ENCODE measurements at regions not wholly inside any gene's neighbourhood (a gene's known extent, or its start where the extent isn't known, plus 50 kb on each side); places are given as distances from the start of the nearest gene placed in this dataset.

GRCh38 chr10:70939441-70940003 is 51.2 kb upstream of the PCBD1 start:
- DNase-seq = no peak

GRCh38 chr10:70940834-70941568 is 52.6 kb upstream of the PCBD1 start:
- DNase-seq = no peak

DNA sequence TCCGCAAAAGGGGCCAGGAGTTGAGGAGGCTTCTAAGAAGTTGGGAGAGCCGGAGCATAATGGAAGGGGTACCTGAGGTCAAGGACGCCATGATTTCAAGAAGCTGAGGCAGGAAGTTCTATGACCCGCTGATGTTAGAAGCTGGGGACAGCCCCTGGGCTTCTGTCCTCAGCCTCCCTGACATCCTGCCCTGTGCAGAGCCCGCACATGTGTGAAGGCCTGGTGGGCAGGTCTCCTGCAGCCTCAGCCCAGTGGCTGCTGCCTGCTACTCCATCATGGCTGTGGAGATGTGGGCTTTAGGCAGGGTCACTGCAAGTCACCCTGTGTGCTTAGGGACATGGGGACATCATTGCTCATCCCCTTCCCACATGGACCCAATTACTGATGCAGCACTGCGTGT is 53.8 kb upstream of the PCBD1 start:
- DNase-seq = no peak

GRCh38 chr10:70942725-70943124 is 54.4 kb upstream of the PCBD1 start:
- DNase-seq = no peak

- DNase-seq = no peak
Measured at GRCh38 chr10:70943249-70943648, 54.9 kb upstream of the PCBD1 start.

DNA sequence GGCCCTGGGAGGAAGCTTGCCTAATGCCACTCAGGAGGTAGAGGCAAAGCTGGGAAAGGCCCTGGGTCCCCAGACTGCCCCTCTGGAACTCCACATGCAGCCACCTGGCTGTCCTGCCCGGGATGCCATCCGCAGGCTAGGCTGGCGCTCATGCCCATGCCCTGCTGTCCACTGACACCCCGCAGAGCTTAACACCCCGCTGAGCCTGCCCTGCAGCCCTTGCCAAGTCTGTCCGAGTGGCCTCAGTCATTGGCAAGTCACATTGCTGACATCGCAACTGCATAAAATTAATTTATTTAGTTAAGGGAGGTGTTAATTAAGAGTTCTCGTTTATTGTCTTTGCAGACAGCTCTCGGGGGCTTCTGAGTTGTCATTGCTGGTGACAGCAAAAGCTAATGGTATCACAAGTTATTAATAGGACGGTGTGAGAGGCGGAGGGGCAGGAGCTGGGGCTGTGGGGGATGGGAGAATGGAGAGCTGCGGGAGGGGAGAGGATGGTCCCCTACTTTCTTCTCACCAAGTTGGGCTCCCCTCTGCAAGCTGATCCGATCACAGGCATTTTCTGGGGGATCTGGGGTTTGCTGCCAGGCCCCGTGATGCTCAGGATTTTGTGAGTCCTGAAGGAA is 55.6 kb upstream of the PCBD1 start:
- no peak for DNase-seq

DNA sequence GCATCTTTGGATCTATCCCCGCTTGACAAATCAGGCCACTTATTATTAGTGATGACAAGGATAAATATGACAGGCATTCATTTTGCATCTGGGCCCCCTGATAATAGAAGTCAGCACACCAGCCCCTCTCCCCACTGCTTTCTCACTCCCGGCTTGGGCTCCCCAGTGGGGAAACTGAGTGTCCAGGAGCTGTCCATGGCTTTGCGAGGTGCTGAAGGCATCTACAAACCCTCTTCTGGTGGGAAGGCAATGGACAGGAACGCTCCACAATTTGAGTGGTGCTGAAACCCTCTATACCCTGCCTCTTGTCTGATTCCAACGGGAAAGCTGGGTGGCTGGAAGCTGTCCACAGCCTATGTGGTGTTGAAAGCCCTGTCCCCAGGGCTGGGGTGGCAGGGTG is 61.7 kb upstream of the PCBD1 start:
- no peak for DNase-seq

DNA sequence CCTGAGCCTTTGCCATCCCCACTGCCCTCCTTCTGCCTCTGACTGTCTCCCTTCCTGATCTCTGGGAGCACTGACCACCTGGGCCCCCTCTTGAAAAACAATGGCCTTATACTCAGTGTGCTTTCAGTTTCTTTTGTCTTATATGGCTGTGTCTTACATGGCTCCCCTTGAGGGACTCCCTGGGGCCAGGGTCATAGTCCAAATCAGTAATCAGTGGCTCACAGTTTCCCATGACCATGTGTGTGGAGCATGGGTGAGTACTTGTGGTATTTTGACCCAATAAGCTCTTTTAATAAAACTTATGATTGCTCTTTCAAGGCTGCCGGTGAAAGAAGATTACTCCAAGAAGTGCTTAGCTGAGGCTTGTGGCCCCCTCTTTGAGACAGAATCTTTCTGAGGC is 62.4 kb upstream of the PCBD1 start:
- no peak for DNase-seq

GRCh38 chr10:70952401-70952800 is 64.0 kb upstream of the PCBD1 start:
- DNase-seq = no peak

GRCh38 chr10:70952921-70953320 is 64.6 kb upstream of the PCBD1 start:
- no peak for DNase-seq

GRCh38 chr10:70954381-70955176 is 66.2 kb upstream of the PCBD1 start:
- no peak for DNase-seq

DNA sequence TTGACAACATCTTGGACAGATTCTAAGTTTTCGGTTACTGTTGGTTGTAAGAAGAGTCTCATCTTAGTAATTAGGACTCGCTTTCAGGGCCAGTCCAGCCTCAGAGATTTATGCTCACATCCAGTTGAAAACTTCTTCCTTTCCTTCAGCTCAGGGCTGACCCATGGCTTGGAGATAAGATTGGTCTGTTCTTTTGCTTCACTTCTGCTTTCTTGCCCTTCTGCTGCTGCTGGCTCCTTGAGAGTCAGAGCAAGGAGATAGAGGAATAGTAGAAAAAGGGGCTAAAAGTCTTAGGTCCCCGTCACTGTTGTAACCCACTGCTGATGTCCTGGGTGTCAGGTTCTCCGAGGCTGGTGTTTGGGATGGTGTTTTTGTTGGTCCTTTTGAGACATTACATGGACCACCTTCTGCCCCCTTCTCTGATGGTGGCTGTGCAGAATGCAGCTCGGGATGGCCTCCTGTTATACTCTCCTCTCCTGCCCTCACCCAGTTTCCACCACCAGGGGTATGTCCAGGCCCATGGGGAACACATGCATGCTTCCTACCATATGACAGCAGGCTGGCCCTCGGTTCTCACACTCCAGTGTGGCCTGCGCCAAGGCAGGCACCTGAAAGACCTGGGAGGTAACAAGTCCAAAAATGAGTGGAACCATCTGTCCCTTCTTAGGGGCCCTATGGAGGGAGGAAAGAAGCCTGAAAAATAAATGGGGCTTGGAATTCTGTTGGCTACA is 67.8 kb upstream of the PCBD1 start:
- DNase-seq = peak in 3 of 4 experiments; percentile 13 to 30 (median 16)

DNA sequence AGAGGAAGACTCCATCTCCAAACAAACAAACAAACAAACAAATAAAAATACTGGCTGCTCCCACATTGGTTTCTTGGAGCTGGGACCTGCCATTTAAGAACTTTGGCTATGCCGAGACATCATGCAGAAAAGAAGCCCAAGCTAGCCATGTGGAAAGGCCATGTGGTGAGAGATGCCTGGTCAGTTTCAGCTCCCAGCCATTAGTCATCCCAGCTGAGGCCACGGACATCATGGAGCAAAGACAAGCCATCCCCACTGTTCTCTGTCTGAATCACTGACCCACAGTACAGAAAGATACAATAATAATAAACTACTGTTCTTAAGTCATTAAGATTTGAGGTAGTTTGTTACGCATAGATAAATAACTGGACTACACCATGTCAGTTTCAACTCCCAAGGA is 70.0 kb upstream of the PCBD1 start:
- no peak for DNase-seq

GRCh38 chr10:70960316-70960715 is 72.0 kb upstream of the PCBD1 start:
- DNase-seq = no peak

GRCh38 chr10:70960783-70961570 is 72.6 kb upstream of the PCBD1 start:
- DNase-seq = no peak

DNA sequence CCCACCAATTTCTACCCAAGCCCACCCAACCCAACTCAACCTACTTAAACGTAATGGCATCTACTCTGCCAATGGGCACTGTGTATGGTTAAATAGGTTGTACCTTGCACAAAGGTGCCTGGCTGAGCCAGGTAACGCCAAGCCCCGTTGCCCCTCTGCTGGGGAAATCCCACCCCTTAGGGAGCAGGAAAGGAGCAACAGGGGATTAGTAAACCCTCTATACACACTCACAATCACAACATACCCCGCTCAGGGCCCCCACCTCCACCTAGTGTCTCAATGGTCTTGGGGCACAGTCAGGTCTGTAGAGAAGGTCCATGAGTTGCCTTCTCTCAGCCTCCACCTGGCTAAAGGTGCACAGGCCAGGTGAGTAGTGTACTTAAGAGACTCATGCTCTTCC is 74.3 kb upstream of the PCBD1 start:
- DNase-seq = no peak

- DNase-seq = no peak
Measured at GRCh38 chr10:70963271-70963670, 74.9 kb upstream of the PCBD1 start.

DNA sequence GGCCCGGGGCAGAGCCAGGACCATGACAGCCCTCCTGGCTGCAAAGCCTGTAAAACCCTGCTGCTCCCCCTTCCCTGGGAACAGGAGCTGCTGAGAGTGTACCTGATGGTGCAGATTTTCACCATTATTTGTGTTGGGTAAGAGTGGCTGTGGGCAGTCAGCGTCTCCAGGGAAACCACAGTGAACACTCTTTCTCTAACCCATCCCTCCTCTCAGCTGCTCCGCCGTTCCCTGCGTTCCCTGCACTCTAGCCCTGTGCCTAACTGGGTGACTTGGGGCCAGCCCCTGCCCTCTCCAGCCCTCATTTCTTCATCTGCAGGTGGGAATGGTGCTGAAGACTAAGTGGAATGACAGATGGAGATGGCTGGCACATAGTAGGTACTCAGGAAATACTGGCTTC is 75.9 kb upstream of the PCBD1 start:
- no peak for DNase-seq

- no peak for DNase-seq
Measured at GRCh38 chr10:70964881-70965280, 76.5 kb upstream of the PCBD1 start.

DNA sequence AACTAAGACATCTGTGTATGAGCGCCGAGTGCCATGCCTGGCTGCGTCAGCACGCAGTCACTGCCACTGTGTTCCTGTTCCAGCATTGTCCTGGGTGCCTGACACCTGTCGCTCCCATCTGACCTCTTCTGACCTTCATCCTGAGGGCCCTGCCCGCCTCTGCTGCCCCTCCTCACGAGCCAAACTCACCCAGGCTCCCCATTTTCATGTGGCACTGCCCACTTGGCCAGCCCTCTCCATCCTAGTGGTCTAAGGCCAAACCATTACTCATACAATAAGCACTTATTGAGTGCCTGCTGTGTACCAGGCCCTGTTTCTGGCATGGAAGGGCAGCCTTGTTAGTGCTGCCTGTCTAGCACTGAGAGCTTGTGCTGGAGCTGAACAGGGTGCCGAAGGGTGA is 77.2 kb upstream of the PCBD1 start:
- no peak for DNase-seq

GRCh38 chr10:70966646-70967553 is 78.5 kb upstream of the PCBD1 start:
- DNase-seq = no peak
